Loucy (cell line): ENCODE measurements at regions not wholly inside any gene's neighbourhood (a gene's known extent, or its start where the extent isn't known, plus 50 kb on each side); places are given as distances from the start of the nearest gene placed in this dataset.

ENCODE experiments used
- H2AFZ ChIP-seq: fragments of 200-600 bp; sonication (generic); 2 replicates; pipeline ENCODE4 v1.6.0; 2016; ENCODE audit warnings: antibody characterized with exemption, mild to moderate bottlenecking, low read length, moderate library complexity
- H3F3A ChIP-seq: fragments of 200-600 bp; 2 replicates; pipeline ENCODE4 v1.6.0; 2016; ENCODE audit warnings: antibody characterized with exemption, low read depth, mild to moderate bottlenecking
- H3K27me3 ChIP-seq: fragments of 200-600 bp; sonication (generic); 2 replicates; pipeline ENCODE4 v1.6.1; 2014; ENCODE audit warnings: low read length, mild to moderate bottlenecking; ENCODE audit not compliant: insufficient read depth, poor library complexity, severe bottlenecking
- H3K36me3 ChIP-seq: fragments of 200-600 bp; sonication (generic); 2 replicates; pipeline ENCODE4 v1.6.1; 2016; ENCODE audit warnings: low read length; ENCODE audit not compliant: insufficient read depth
- H3K4me1 ChIP-seq: fragments of 200-600 bp; sonication (generic); 2 replicates; pipeline ENCODE4 v1.5.1; 2014; ENCODE audit warnings: low read length, mild to moderate bottlenecking; ENCODE audit not compliant: insufficient read depth, poor library complexity, severe bottlenecking
- H3K4me2 ChIP-seq: fragments of 200-600 bp; sonication (generic); 2 replicates; pipeline ENCODE4 v1.6.0; 2014; ENCODE audit warnings: antibody characterized with exemption, low read length, low read depth, mild to moderate bottlenecking; ENCODE audit not compliant: poor library complexity, severe bottlenecking
- H3K4me3 ChIP-seq: fragments of 200-600 bp; sonication (generic); 2 replicates; pipeline ENCODE4 v1.5.1; 2014; ENCODE audit warnings: low read length, mild to moderate bottlenecking, mixed read lengths; ENCODE audit not compliant: poor library complexity, severe bottlenecking
- H3K79me2 ChIP-seq: fragments of 200-600 bp; sonication (generic); 2 replicates; pipeline ENCODE4 v1.6.1; 2014; ENCODE audit warnings: low read length; ENCODE audit not compliant: insufficient read depth
- H3K9ac ChIP-seq: fragments of 200-600 bp; sonication (generic); 2 replicates; pipeline ENCODE4 v1.6.0; 2014; ENCODE audit warnings: mild to moderate bottlenecking, low read depth, low read length, moderate library complexity; ENCODE audit not compliant: poor library complexity, severe bottlenecking
- H3K9me2 ChIP-seq: fragments of 200-600 bp; sonication (generic); replicated peaks from 2 replicates; pipeline ENCODE4 v1.6.1; 2016; ENCODE audit warnings: low read depth, low read length, mixed read lengths
- H3K9me3 ChIP-seq: fragments of 200-600 bp; sonication (generic); 2 replicates; pipeline ENCODE4 v1.6.1; 2014; ENCODE audit warnings: mild to moderate bottlenecking, antibody characterized with exemption, low read length, low read depth; ENCODE audit not compliant: insufficient read depth
- H4K20me1 ChIP-seq: fragments of 200-600 bp; sonication (generic); 2 replicates; pipeline ENCODE4 v1.6.0; 2014; ENCODE audit warnings: antibody characterized with exemption, low read length, mild to moderate bottlenecking; ENCODE audit not compliant: insufficient read depth, poor library complexity, severe bottlenecking
- CTCF ChIP-seq: fragments of 200-600 bp; sonication (generic); conservative IDR thresholded peaks from 2 replicates; pipeline ENCODE4 v1.5.1; 2014; ENCODE audit warnings: mild to moderate bottlenecking, antibody characterized with exemption, low read length
- EZH2phosphoT487 ChIP-seq: fragments of 200-600 bp; IDR thresholded peaks from 2 replicates; pipeline ENCODE4 v1.6.1; 2018; ENCODE audit warnings: antibody characterized with exemption, mild to moderate bottlenecking, moderate library complexity, borderline replicate concordance

- Histone ChIP-seq H3K9me3 (no peaks in the 10 kb centered on the region), H3K9ac (no peak overlapping the region), H3K36me3 (no peaks in the 10 kb centered on the region), H3F3A (no peaks in the 10 kb centered on the region), H3K4me2 (no peak overlapping the region), H3K9me2 (no peaks in the 10 kb centered on the region), H2AFZ (no peak overlapping the region), H3K79me2 (no peaks in the 10 kb centered on the region), H3K27me3 (no peaks in the 10 kb centered on the region), H4K20me1 (no peaks in the 10 kb centered on the region), H3K4me1 (no peaks in the 10 kb centered on the region), H3K4me3 (no peak overlapping the region)
- TF ChIP-seq EZH2phosphoT487 (no peak), CTCF (no peak)
Observed at GRCh38 chr7:124219681-124220080, 186.8 kb upstream of the TMEM229A start.

DNA sequence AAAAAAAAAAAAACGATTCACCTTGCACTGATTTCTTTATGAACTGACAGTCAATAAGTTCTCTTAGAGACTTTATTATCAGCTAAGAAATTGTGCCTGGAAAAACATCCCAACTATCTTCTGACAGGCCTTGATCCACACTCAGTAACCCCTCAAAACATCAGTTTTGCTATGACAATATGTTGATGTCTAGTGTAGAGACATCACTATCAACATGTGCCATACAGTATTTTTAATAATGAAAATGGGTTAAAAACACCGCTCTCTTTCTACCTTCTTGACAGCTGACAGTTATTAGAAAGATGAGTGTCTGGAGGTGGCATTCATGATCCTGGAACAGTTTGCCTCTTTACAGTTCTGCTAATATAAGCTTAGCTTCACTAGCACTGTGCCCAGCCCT, 175.8 kb upstream of the TMEM229A start:
- Histone ChIP-seq H3K36me3 (no peaks in the 10 kb centered on the region), H3K27me3 (no peaks in the 10 kb centered on the region), H2AFZ (no peak overlapping the region), H3K4me3 (no peak overlapping the region), H3F3A (no peaks in the 10 kb centered on the region), H3K9me2 (no peaks in the 10 kb centered on the region), H3K9ac (no peak overlapping the region), H3K4me1 (no peaks in the 10 kb centered on the region), H4K20me1 (no peaks in the 10 kb centered on the region), H3K9me3 (no peaks in the 10 kb centered on the region), H3K4me2 (no peak overlapping the region), H3K79me2 (no peaks in the 10 kb centered on the region)
- TF ChIP-seq EZH2phosphoT487 (no peak), CTCF (no peak)

- TF ChIP-seq EZH2phosphoT487 (no peak), CTCF (no peak)
- Histone ChIP-seq H4K20me1 (no peaks in the 10 kb centered on the region), H3K4me2 (no peak overlapping the region)
Observed at GRCh38 chr7:124208173-124208572, 175.3 kb upstream of the TMEM229A start.

More at GRCh38 chr7:124208173-124208572, 175.3 kb upstream of the TMEM229A start:
- no peaks in the 10 kb centered on the region for H3K27me3 ChIP-seq
- H2AFZ ChIP-seq: no peak overlapping the region
- no peaks in the 10 kb centered on the region for H3K9me2 ChIP-seq
- no peak overlapping the region for H3K4me3 ChIP-seq
- no peaks in the 10 kb centered on the region for H3F3A ChIP-seq
- no peaks in the 10 kb centered on the region for H3K36me3 ChIP-seq
- no peaks in the 10 kb centered on the region for H3K4me1 ChIP-seq
- H3K9ac ChIP-seq: no peak overlapping the region
- no peaks in the 10 kb centered on the region for H3K79me2 ChIP-seq
- no peaks in the 10 kb centered on the region for H3K9me3 ChIP-seq
